DND-41 (cell line): ENCODE measurements at regions not wholly inside any gene's neighbourhood (a gene's known extent, or its start where the extent isn't known, plus 50 kb on each side); places are given as distances from the start of the nearest gene placed in this dataset.

Experiments
- ATAC-seq: fragments of 200-7000 bp; cut with Tn5 transposase; 3 replicates; pipeline ENCODE4 v1.9.1; 2021; ENCODE audit warnings: low read depth; ENCODE audit not compliant: insufficient read depth
- DNase-seq: peaks from one replicate; pipeline ENCODE4 v3.0.0-alpha.2; 2020
- H2AFZ ChIP-seq: 2 replicates; pipeline ENCODE4 v1.6.0; 2012; ENCODE audit warnings: low read depth, low read length
- H3K27ac ChIP-seq: 2 replicates; pipeline ENCODE4 v1.5.1; 2012; ENCODE audit warnings: low read length, inconsistent platforms
- H3K27me3 ChIP-seq: fragments of 200-600 bp; sonication (generic); 2 replicates; pipeline ENCODE4 v1.6.0; 2012; ENCODE audit warnings: low read length, mild to moderate bottlenecking, inconsistent platforms; ENCODE audit not compliant: insufficient read depth, poor library complexity
- H3K36me3 ChIP-seq: 2 replicates; pipeline ENCODE4 v1.5.1; 2012; ENCODE audit warnings: low read length, inconsistent platforms; ENCODE audit not compliant: insufficient read depth
- H3K4me1 ChIP-seq: 2 replicates; pipeline ENCODE4 v1.5.1; 2012; ENCODE audit warnings: mild to moderate bottlenecking, low read length; ENCODE audit not compliant: insufficient read depth
- H3K4me2 ChIP-seq: 2 replicates; pipeline ENCODE4 v1.6.0; 2012; ENCODE audit warnings: mild to moderate bottlenecking, moderate library complexity, low read length, inconsistent platforms; ENCODE audit not compliant: insufficient read depth
- H3K4me3 ChIP-seq, 2 experiments: fragments of 200-600 bp in 1 of 2; shearing (Covaris generic) in 1 of 2; 2 replicates each; pipeline ENCODE4 v1.5.1; 2012 to 2016; ENCODE audit warnings: inconsistent platforms in 2 of 2, low read length in 2 of 2, mild to moderate bottlenecking in 2 of 2, low read depth in 1 of 2, moderate library complexity in 1 of 2
- H3K79me2 ChIP-seq: 2 replicates; pipeline ENCODE4 v1.6.0; 2012; ENCODE audit warnings: low read length, inconsistent platforms; ENCODE audit not compliant: insufficient read depth
- H3K9ac ChIP-seq: 2 replicates; pipeline ENCODE4 v1.6.0; 2012; ENCODE audit warnings: low read depth, mild to moderate bottlenecking, inconsistent platforms, low read length, moderate library complexity
- H3K9me3 ChIP-seq: 2 replicates; pipeline ENCODE4 v1.5.1; 2012; ENCODE audit warnings: low read length, moderate library complexity, mild to moderate bottlenecking, inconsistent platforms; ENCODE audit not compliant: insufficient read depth, severe bottlenecking
- H4K20me1 ChIP-seq: 2 replicates; pipeline ENCODE4 v1.6.0; 2012; ENCODE audit warnings: low read length; ENCODE audit not compliant: insufficient read depth
- CTCF ChIP-seq: IDR thresholded peaks from 2 replicates; pipeline ENCODE4 v1.5.1; 2012; ENCODE audit warnings: borderline replicate concordance, low read length, moderate library complexity, mild to moderate bottlenecking; ENCODE audit not compliant: poor library complexity, severe bottlenecking; ENCODE audit errors: extremely low read depth
- EZH2 ChIP-seq: IDR thresholded peaks from 3 replicates; pipeline ENCODE4 v1.6.1; 2012; ENCODE audit warnings: borderline replicate concordance, low read depth, mild to moderate bottlenecking, moderate library complexity, low read length, inconsistent platforms; ENCODE audit not compliant: severe bottlenecking

- H4K20me1 ChIP-seq = no peaks in the 10 kb centered on the region
- H2AFZ ChIP-seq = no peak overlapping the region
- H3K4me2 ChIP-seq = no peak overlapping the region
- H3K27ac ChIP-seq = no peak overlapping the region
- no peaks in the 10 kb centered on the region for H3K79me2 ChIP-seq
- no peaks in the 10 kb centered on the region for H3K36me3 ChIP-seq
- DNase-seq (no peak), ATAC-seq (no peak)
- no peaks in the 10 kb centered on the region for H3K9me3 ChIP-seq
- H3K4me1 ChIP-seq = no peaks in the 10 kb centered on the region
- H3K4me3 ChIP-seq = no peak overlapping the region
- no peaks in the 10 kb centered on the region for H3K27me3 ChIP-seq
- TF ChIP-seq EZH2 = no peak
- no peak for TF ChIP-seq CTCF
- no peak overlapping the region for H3K9ac ChIP-seq
Observed at GRCh38 chr11:110000031-110000502, 93.1 kb upstream of the ZC3H12C start.

- DNase-seq = no peak
- H3K27me3 ChIP-seq = no peaks in the 10 kb centered on the region
- no peak overlapping the region for H3K4me2 ChIP-seq
- no peak overlapping the region for H3K9ac ChIP-seq
- H3K27ac ChIP-seq = no peak overlapping the region
- TF ChIP-seq EZH2 = no peak
- TF ChIP-seq CTCF = no peak
- no peaks in the 10 kb centered on the region for H3K36me3 ChIP-seq
- no peaks in the 10 kb centered on the region for H3K79me2 ChIP-seq
- H3K9me3 ChIP-seq = no peaks in the 10 kb centered on the region
- H3K4me3 ChIP-seq = no peak overlapping the region
- no peaks in the 10 kb centered on the region for H4K20me1 ChIP-seq
- no peaks in the 10 kb centered on the region for H3K4me1 ChIP-seq
- H2AFZ ChIP-seq = no peak overlapping the region
- no peak for ATAC-seq
Observed at GRCh38 chr11:110000850-110001249, 92.3 kb upstream of the ZC3H12C start.

GRCh38 chr11:110003426-110003825 is 89.8 kb upstream of the ZC3H12C start:
- no peak for ATAC-seq
- H3K36me3 ChIP-seq = no peaks in the 10 kb centered on the region
- no peak overlapping the region for H2AFZ ChIP-seq
- no peak overlapping the region for H3K4me2 ChIP-seq
- no peak overlapping the region for H3K4me3 ChIP-seq
- H3K4me1 ChIP-seq = no peaks in the 10 kb centered on the region
- no peaks in the 10 kb centered on the region for H3K79me2 ChIP-seq
- TF ChIP-seq EZH2 (no peak), CTCF (no peak)
- H3K27ac ChIP-seq = no peak overlapping the region
- no peaks in the 10 kb centered on the region for H3K27me3 ChIP-seq
- DNase-seq = no peak
- H3K9me3 ChIP-seq = no peaks in the 10 kb centered on the region
- H3K9ac ChIP-seq = no peak overlapping the region
- no peaks in the 10 kb centered on the region for H4K20me1 ChIP-seq

- no peak overlapping the region for H2AFZ ChIP-seq
- H4K20me1 ChIP-seq = no peaks in the 10 kb centered on the region
- H3K79me2 ChIP-seq = no peaks in the 10 kb centered on the region
- no peak for ATAC-seq
- TF ChIP-seq EZH2 (no peak), CTCF (no peak)
- H3K4me1 ChIP-seq = no peaks in the 10 kb centered on the region
- no peak overlapping the region for H3K4me3 ChIP-seq
- H3K36me3 ChIP-seq = no peaks in the 10 kb centered on the region
- H3K9me3 ChIP-seq = no peaks in the 10 kb centered on the region
- no peak for DNase-seq
- no peak overlapping the region for H3K4me2 ChIP-seq
- no peak overlapping the region for H3K27ac ChIP-seq
- H3K27me3 ChIP-seq = no peaks in the 10 kb centered on the region
- no peak overlapping the region for H3K9ac ChIP-seq
Observed at GRCh38 chr11:110011595-110011994, 81.6 kb upstream of the ZC3H12C start.
